ENCODE measurements at regions not wholly inside any gene's neighbourhood (a gene's known extent, or its start where the extent isn't known, plus 50 kb on each side); places are given as distances from the start of the nearest gene placed in this dataset.

GRCh38 chr7:125611582-125611981 is 682.0 kb upstream of the POT1 start:
- TF ChIP-seq EZH2 (IDR thresholded peaks at IDR 0.05; ENCODE audit: insufficient read depth, poor library complexity, severe bottlenecking) (no peak), EZH2phosphoT487 (IDR thresholded peaks at IDR 0.05; ENCODE audit: insufficient read depth, low read depth) (no peak)
